HG02759 (cell line): ENCODE measurements at regions not wholly inside any gene's neighbourhood (a gene's known extent, or its start where the extent isn't known, plus 50 kb on each side); places are given as distances from the start of the nearest gene placed in this dataset.

Experiments used
- ATAC-seq: cut with Tn5 transposase; IDR thresholded peaks from one replicate; pipeline ENCODE4 v1.9.1; 2021; ENCODE audit warnings: mild to moderate bottlenecking, moderate library complexity; ENCODE audit not compliant: unreplicated experiment

DNA sequence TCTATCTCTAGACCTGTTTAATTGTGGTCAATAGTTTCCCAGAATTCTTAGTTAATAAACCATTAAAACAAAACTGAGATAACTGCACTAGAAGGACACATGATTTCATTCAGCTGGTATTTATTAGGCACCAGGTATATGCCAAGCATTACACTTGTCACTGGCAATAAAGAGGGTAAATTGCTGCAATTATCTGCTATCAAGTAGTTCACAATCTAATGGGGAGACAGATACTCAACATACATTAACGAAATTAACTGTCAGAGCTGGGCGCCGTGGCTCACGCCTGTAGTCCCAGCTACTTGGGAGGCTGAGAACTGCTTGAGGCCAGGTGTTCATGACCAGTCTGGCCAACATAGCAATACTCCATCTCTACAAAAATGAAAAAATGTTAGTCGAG is 71.7 kb upstream of the WIPF1 start:
- ATAC-seq = no peak

DNA sequence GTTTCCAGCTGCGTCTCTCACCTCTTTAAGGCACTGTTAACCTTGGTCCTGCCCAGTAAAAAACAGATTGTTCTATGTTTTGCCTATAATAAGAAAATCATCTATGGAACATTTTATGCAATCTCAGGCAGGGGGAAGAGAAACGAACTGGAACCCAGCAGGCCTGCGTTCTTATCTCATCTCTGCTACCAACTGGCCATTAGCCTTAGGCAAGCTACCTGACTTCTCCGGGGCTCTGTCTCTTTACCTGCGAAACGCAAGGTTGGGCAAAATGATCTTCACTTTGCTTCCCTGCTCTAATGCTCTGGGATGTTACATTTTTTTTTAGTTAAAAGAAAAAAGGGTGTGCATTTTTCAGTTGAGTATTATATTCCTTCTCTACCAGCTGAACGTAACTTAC is 70.5 kb upstream of the WIPF1 start:
- ATAC-seq = no peak

DNA sequence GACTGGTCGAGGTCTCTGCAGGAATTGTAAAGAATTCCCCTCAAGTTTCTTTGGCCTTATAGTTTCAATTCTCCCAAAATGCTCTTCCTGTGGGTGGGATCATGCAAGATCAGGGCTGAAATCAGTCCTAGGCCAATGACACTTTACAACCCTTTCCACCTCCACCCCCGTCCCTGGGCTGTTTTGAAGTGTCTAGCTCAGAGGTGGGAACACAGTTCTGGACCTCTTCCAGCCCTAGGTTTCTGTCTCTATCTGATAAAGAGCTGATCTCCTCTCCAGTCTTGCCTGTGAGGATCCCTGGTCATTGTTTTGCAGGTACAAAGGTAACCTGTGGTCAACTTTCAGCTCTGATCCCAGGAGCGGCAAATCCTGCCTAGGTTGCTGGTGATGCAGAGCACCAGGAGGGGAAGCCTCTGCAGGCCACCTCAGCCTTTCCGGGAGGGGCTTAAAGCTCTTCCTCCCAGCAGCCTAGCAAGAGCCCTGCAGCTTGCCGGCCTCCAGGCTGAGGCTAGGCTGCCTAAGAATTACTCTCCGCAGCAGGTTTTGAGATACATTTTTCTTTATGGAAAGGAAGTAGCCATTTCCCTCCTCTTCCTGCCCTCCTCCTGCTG is 69.8 kb upstream of the WIPF1 start:
- no peak for ATAC-seq

DNA sequence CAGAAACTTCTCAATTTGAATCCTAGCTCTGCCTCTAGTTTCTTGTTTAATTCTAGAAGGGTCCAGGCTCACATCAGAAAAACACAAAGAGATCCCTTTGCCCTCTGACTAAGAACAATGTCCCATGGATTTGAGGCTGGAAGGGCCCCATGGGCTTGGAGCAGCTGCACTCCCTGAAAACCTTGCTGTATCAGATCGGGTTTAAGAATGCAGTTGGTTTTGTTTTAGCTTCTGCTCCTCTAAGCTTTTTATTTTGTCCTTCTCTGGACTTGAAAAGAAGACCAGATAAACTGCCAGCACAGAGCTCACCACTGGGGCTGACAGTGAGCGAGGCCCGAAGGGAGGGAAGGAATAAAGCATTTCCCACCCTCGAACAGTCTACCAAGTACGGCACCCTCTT is 69.2 kb upstream of the WIPF1 start:
- no peak for ATAC-seq

DNA sequence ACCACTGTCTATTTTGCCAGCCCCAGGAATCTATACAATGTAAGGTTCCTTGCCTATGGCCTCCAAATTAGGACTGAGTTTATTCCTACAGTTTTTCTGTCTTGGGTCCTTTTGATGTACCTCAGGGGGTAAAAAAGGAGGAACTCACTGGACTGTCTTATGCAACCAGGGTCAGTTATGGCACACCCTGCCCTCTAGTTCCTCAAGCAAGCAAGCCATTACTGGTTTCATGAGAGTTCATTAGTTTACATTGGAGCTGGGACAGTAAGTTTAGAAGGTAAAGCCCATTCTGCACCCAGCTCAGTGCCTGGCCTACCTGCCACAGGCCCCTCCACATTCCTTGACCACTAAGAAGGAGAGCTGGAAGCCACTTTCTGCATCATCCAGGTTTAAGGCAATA is 68.7 kb upstream of the WIPF1 start:
- ATAC-seq = no peak

DNA sequence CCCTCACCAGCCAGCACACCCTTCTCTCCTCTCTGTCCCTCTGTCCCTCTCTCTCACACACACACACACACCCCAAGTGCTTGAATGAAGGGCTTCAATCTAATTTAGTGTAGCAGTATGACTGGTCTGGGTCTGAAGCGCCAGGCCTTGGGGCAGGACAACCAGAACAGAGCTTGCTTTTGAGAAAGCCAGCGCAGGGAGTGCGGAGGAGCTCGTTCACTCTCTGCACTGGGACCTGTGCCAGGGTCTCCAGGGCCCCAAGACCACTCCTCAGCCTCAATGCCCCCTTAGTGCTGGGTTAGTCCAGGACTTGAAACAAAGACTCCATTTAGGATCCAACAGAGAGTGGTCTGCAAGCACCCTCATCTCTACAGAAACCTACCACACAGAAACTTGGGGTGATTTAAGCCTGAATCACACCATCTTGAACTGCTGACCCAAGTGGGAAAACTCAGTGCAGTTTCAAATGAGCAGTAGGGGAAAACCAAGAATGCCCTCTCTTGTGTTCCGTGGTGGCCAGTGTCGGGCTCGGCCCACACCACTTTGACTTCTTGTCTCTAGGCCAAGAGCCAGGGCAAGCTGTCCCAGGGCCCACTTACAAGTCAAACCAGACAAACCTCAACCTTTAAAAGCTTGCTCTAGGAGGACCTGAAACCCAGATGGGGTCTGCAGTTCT is 66.6 kb upstream of the WIPF1 start:
- ATAC-seq = no peak

DNA sequence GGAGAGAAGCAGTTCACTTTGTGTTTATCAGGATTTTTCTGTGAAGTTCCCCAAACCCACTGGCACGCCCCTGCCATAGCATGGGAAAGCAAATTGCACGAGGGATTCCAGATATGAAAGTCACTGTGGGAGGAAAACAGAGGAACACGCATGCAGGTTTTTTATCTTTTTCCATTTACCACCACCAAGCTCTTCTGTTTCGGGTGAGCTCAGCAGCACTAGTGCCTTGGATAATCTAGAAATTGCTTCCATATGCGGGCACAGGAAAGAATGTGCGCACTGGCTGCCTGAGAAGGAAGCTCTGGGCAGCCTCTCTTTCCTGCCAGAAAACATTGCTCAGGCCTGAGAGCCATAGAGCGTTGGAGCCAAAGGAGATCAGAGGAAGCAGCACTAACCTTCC is 65.9 kb upstream of the WIPF1 start:
- ATAC-seq = no peak

DNA sequence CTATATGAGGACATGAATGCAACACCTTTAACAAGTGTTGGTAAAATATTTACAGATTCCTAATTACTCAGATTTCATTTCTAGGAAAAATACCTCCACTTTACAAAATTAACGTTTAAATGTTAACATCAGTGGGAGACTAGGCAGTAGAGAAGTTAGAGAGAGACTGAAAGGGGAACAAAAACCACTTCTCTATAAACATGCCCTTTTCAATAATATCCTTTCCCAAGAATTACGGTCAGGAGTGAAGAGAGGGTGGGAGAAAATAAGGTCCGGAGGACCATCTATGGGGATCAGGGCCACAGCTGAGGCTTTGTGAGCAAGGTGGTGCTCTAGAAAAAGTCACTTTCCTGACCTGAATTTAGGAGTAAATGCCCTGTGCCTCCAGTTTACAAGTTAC is 65.3 kb upstream of the WIPF1 start:
- ATAC-seq = no peak

DNA sequence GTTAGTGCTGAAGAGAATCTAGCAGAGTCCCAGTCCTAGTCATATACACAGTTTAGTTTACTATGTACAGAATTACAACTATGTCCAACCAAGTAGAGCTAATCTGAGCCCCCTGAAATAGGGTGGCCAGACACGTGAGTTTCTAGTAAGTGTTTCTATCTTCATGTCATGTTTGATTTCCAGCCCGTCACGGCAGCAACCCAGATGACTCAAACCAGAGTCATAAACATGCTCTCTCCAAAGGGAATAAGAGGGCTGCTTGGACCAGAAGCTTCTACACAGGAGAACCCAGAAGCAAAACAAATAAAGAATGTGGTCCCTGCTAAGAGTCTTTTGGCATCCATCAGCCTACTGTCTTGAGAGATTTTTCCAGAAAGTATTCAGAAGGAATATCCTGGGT is 64.9 kb upstream of the WIPF1 start:
- no peak for ATAC-seq

DNA sequence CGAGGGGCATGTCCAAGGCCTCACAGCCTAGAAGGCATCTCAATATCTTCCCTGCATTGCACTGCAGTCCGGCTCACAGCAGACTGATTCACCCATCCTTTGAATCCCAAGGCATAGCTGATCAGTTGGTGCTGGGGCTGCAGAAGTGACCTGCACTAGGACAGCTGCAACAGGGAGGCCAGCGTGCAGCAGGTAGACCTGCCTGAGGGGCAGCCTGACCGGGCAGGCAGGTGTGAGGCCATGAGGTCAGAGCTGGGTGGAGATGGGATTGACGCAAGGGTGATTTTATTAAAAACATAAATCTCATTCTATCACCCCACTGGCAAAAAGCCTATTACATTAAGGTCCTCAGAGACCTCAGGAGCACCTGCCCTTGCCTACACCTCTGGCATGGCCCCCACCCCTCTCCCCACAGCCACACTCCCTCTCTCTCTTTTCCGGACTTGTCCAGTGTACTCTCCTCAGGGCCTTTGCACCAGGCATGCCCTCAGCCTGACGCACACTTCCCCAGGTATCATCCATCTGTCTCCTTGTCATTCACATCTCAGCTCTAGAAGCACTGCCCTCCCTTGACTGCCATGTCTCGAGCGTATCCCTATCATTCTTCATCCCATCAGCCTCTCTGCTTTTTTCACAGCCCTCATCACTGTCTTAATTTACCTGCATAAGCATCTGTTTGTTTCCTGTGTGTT is 63.5 kb upstream of the WIPF1 start:
- ATAC-seq = no peak

DNA sequence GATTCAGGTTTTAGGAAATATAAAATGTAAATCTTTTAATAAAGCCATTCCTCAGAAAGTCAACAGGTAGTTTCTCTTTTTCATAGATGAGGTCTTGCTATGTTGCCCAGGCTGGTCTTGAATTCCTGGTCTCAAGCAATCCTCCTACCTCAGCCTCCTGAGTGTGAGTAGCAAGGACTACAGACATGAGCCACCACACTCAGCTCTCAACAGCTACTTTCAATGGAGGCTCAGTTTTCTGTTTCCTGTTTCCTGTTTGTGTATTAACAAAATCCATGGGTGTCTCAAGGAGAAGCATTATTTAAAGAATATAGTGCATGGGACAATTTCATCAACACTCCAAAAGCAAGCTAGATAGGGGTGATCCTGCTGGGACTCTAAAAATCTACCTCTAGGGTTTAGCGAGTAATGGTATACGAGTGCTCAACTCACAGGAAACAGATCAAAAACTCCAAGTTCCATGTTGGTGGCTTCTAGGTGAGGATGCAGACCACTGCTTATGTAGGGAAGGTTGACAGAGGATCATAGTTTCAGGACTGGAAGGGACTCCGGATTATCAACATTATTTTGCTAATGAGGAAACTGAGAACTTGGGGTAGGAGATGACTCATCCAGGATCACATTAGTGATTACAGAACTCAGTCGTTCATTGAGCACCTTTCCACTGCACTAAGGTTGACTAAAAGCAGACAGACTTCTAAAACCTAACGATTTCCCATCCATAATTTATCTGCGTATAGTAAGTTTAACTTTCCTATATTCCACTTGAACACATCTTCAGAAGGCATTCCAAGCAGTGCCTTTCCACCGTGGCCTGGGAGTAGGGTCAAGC is 61.7 kb upstream of the WIPF1 start:
- no peak for ATAC-seq

DNA sequence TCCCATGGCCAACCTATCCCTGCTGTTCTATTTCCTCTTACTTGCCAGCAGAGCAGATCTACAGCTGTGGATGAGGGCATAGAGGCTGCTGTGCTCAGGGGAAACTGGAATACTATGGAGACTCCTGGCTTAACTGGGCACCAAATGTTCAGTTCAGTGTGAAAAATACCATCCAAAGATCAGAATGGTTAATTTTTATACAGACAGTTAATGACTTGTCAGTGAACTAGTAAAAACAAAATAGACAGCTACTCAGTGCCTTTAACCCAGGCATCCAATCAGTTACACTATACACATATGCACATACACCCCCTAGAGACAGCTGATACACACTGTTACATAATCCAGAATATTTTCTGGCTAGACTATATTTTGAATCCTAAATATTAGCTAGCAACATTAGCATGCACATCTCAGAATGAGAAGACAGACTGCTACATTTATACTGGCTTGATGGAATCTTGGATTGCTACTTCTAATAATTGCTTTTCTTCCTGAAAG is 59.1 kb upstream of the WIPF1 start:
- ATAC-seq = no peak

DNA sequence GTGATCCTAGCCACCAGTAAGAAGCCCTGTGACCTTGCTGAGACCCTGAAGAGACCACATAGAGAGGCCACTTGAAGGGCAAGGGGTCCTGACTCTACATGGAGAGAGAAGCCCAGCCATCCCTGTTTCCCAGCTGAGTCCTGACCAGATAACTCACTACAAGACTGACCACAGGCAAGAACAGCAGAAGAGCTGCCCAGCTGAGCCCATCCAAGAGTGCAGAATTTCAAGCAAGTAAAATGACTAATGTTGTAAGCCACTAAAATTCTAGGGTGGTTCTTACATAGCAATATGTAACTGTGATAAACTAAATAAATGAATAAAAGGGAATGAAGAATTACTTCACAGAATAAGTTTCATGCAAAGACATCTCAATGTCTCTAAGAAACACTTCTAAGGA is 58.4 kb upstream of the WIPF1 start:
- ATAC-seq = no peak

DNA sequence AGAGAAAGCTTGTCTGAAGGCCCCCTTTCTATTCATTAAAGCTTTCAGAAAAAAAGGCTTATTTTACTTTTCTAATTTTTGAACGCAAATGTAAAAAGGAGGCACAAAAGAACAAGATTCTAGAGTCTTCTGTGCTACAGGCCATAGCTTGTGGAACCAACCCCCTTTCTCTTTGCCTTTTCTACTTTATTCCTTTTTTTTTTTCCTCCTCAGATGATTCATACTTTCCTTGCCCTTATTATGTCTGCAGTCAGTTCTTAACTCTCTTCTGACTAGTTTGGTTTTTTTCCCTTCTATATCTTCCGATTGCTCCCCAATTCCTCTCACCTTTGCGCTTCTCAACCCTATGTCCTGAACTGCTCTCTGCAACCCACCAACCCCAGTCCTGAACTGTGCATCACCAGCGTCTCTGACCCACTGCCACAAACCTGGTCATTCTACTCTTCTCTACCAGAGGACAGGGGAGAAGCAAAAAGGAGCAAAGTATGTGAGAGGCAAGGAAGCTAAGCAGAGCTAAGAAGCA is 56.9 kb upstream of the WIPF1 start:
- no peak for ATAC-seq

DNA sequence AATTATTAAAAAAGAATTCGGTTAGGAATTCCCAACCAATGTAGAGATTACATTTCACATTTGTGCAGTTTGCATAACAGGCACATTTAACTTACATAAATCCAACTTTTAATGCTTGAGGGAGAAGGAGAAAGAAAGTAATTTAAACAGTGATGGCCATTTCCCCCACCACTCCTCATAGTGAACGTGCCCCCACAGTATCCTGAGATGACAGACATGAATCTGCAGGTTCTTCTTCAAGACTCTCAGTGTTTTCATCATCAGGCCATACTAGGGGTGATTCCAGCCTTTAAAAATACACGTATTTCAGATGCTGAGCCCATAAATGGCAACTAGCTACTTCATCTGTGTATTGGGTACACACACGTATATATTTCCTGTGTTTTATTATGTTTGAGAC is 51.3 kb upstream of the WIPF1 start:
- ATAC-seq = no peak
